Endodermal cell (in vitro differentiated cells): ENCODE measurements at regions not wholly inside any gene's neighbourhood (a gene's known extent, or its start where the extent isn't known, plus 50 kb on each side); places are given as distances from the start of the nearest gene placed in this dataset.

ENCODE experiments used
- DNase-seq: peaks from one replicate; pipeline ENCODE4 v3.0.0-alpha.2; 2017
- H3K27ac ChIP-seq: 2 replicates; pipeline ENCODE4 v1.5.1; 2013; ENCODE audit warnings: mild to moderate bottlenecking, low read depth, low read length, moderate library complexity
- H3K27me3 ChIP-seq: 2 replicates; pipeline ENCODE4 v1.6.1; 2013; ENCODE audit warnings: mild to moderate bottlenecking, low read length, moderate library complexity; ENCODE audit not compliant: insufficient read depth, control insufficient read depth, poor library complexity, severe bottlenecking
- H3K36me3 ChIP-seq: 2 replicates; pipeline ENCODE4 v1.7.0; 2013; ENCODE audit warnings: mild to moderate bottlenecking, low read length, moderate library complexity; ENCODE audit not compliant: control insufficient read depth, insufficient read depth
- H3K4me1 ChIP-seq: one replicate; pipeline ENCODE4 v1.7.0; 2013; ENCODE audit warnings: low read length; ENCODE audit not compliant: control insufficient read depth, insufficient read depth
- H3K4me3 ChIP-seq: 2 replicates; pipeline ENCODE4 v1.5.1; 2013; ENCODE audit warnings: mild to moderate bottlenecking, low read length, moderate library complexity
- H3K9ac ChIP-seq: 2 replicates; pipeline ENCODE4 v1.6.1; 2013; ENCODE audit warnings: mild to moderate bottlenecking, low read length, moderate library complexity; ENCODE audit not compliant: poor library complexity, severe bottlenecking; ENCODE audit errors: extremely low read depth
- H3K9me3 ChIP-seq: 2 replicates; pipeline ENCODE4 v1.6.1; 2013; ENCODE audit warnings: mild to moderate bottlenecking, low read length, moderate library complexity; ENCODE audit not compliant: control insufficient read depth
- H3K27ac Mint-ChIP-seq: 2 replicates; pipeline ENCODE4 v1.8.0; 2020; ENCODE audit warnings: mixed read lengths
- H3K27me3 Mint-ChIP-seq: 2 replicates; pipeline ENCODE4 v1.8.0; 2021; ENCODE audit warnings: mild to moderate bottlenecking, mixed read lengths; ENCODE audit not compliant: insufficient read depth
- H3K36me3 Mint-ChIP-seq: 2 replicates; pipeline ENCODE4 v1.8.0; 2020; ENCODE audit warnings: low read depth, mixed read lengths
- H3K4me1 Mint-ChIP-seq: 2 replicates; pipeline ENCODE4 v1.8.0; 2020; ENCODE audit warnings: mixed read lengths
- H3K4me3 Mint-ChIP-seq: 2 replicates; pipeline ENCODE4 v1.8.0; 2020; ENCODE audit warnings: mild to moderate bottlenecking, moderate library complexity, mixed read lengths
- H3K9me3 Mint-ChIP-seq: 2 replicates; pipeline ENCODE4 v1.8.0; 2020; ENCODE audit warnings: mild to moderate bottlenecking, mixed read lengths
- WGBS, 2 experiments: methylation state at CpG; one replicate each; pipeline versions ENCODE4 v1.1.5 to v1.1.7; 2013; ENCODE audit warnings: missing lambda C conversion rate in 2 of 2, mixed read lengths in 1 of 2; ENCODE audit not compliant: insufficient coverage in 1 of 2, insufficient read length in 1 of 2; 5-methylcytosine and 5-hydroxymethylcytosine counted together
- TF ChIP-seq, protein P1 (sequence below): fragments of 200-600 bp; sonication (generic); conservative IDR thresholded peaks from 2 replicates; pipeline ENCODE4 v1.5.0; 2021; ENCODE audit warnings: antibody characterized with exemption, mild to moderate bottlenecking

DNA sequence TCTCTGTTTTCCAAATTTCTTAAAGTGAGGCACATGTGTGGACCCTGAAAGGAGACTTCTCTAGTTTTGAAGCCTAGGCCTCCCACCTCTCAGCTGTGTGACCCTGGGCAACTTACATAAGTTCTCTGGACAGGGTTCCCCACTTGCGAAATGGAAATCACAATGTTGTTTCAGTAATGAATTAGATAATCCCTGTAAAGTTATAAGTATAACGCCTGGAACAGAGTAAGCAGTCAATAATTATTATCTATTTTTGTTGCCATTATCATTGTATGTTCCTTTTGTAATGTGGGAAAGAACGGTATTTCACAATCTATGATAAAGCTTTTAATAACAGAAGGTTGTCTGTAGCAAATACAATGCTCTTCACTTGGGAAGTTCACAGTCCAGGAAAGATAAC lies 437.3 kb upstream of the ZNF507 start:
- Histone ChIP-seq H3K9me3 (no peaks in the 10 kb centered on the region), H3K27ac (no peak overlapping the region), H3K4me1 (no peaks in the 10 kb centered on the region), H3K9ac (no peak overlapping the region), H3K4me3 (no peak overlapping the region), H3K36me3 (no peaks in the 10 kb centered on the region), H3K27me3 (no peaks in the 10 kb centered on the region)
- DNase-seq, result no peak
- no peaks in the 10 kb centered on the region for H3K36me3 Mint-ChIP-seq
- 100% methylated on average over 3 of the region's 3 CpGs; no CpG with 5 or more reads in 1 of the 2 experiments for WGBS, 2 experiments
- TF ChIP-seq, protein P1, sequence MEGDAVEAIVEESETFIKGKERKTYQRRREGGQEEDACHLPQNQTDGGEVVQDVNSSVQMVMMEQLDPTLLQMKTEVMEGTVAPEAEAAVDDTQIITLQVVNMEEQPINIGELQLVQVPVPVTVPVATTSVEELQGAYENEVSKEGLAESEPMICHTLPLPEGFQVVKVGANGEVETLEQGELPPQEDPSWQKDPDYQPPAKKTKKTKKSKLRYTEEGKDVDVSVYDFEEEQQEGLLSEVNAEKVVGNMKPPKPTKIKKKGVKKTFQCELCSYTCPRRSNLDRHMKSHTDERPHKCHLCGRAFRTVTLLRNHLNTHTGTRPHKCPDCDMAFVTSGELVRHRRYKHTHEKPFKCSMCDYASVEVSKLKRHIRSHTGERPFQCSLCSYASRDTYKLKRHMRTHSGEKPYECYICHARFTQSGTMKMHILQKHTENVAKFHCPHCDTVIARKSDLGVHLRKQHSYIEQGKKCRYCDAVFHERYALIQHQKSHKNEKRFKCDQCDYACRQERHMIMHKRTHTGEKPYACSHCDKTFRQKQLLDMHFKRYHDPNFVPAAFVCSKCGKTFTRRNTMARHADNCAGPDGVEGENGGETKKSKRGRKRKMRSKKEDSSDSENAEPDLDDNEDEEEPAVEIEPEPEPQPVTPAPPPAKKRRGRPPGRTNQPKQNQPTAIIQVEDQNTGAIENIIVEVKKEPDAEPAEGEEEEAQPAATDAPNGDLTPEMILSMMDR, result no peak
- no peaks in the 10 kb centered on the region for H3K27me3 Mint-ChIP-seq
- H3K4me1 Mint-ChIP-seq, result no peaks in the 10 kb centered on the region
- no peaks in the 10 kb centered on the region for H3K9me3 Mint-ChIP-seq
- no peak overlapping the region for H3K27ac Mint-ChIP-seq
- H3K4me3 Mint-ChIP-seq, result no peak overlapping the region

DNA sequence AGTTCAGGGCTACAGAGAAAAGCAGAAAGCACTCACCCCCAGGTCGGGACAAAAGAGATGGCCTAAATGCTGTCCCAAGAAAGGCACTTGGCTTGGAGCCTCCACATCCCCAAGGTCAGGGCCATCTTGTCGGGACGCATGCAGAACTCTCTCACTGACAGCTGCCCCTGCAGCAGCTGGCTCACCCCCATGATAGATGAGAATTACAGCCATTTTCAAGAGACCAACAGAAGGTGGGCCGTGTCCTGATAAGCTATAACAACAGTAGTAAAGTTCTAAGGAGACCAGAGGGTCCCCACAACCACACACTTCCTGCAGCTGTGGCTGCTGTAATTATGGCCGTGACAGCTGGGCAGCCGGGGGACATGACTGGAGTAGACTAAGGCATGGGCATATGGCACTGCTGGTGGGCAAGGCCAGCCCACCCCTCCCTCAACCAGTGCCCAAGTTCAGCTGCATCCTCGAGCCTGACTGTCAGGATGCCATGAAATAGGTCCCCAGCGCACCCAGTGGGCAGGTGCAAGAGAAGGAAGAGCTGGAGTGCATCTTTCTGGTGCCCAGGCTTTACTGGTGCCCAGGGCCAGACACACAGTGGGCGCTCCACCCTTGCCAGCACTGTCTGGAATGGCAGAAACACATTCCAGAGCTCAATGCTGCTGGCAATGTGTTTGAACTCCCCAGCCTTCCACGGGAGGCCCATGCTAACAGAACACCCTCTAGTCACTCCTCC lies 436.7 kb upstream of the ZNF507 start:
- Mint-ChIP-seq H3K4me3 (no peak overlapping the region), H3K4me1 (no peaks in the 10 kb centered on the region), H3K9me3 (no peaks in the 10 kb centered on the region), H3K27ac (no peak overlapping the region), H3K27me3 (no peaks in the 10 kb centered on the region), H3K36me3 (no peaks in the 10 kb centered on the region)
- Histone ChIP-seq H3K9me3 (no peaks in the 10 kb centered on the region), H3K27me3 (no peaks in the 10 kb centered on the region), H3K4me1 (no peaks in the 10 kb centered on the region), H3K27ac (no peak overlapping the region), H3K9ac (no peak overlapping the region), H3K36me3 (no peaks in the 10 kb centered on the region), H3K4me3 (no peak overlapping the region)
- 88 to 93% methylated on average over 9 to 10 of the region's 10 CpGs for WGBS, 2 experiments
- TF ChIP-seq, protein P1, result no peak
- no peak for DNase-seq

DNA sequence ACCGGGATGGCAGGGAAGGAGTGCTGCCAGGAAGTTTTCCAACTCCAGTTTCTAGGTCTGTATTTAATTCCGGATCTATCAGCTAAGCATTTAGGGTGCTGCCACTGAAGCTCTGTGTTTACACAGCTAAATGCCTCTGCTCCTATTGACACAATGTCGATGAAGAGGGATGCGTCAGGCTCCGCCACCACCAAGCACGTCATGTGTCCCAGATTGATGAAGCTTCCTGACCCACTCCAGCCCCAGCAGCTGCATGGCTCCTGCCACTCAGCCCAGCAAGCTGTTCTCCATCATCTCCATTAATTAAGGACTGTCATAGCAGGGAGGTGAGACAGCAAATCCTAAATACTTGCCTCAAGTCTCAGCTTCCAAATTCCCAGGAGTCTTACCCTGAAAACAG lies 435.2 kb upstream of the ZNF507 start:
- DNase-seq, result no peak
- TF ChIP-seq, protein P1, result no peak
- Mint-ChIP-seq H3K9me3 (no peaks in the 10 kb centered on the region), H3K27ac (no peak overlapping the region), H3K4me1 (no peaks in the 10 kb centered on the region), H3K4me3 (no peak overlapping the region), H3K27me3 (no peaks in the 10 kb centered on the region), H3K36me3 (no peaks in the 10 kb centered on the region)
- H3K36me3 ChIP-seq, result no peaks in the 10 kb centered on the region
- H3K27me3 ChIP-seq, result no peaks in the 10 kb centered on the region
- H3K9ac ChIP-seq, result no peak overlapping the region
- no peaks in the 10 kb centered on the region for H3K9me3 ChIP-seq
- H3K4me3 ChIP-seq, result no peak overlapping the region
- no peak overlapping the region for H3K27ac ChIP-seq
- no peaks in the 10 kb centered on the region for H3K4me1 ChIP-seq
- WGBS, 2 experiments, result 89 to 90% methylated on average over 6 of the region's 6 CpGs
